NB4 (cell line): ENCODE measurements at regions not wholly inside any gene's neighbourhood (a gene's known extent, or its start where the extent isn't known, plus 50 kb on each side); places are given as distances from the start of the nearest gene placed in this dataset.
A peak's percentile ranks its signal among the peaks of the same experiment; 100 is the strongest.

Experiments used
- DNase-seq: peaks from one replicate; pipeline ENCODE4 v3.0.0; 2010; ENCODE audit warnings: low read depth
- H3K4me3 ChIP-seq: one replicate; pipeline ENCODE4 v1.5.1; 2011; ENCODE audit warnings: mild to moderate bottlenecking, low read depth, low read length, moderate library complexity
- MAX ChIP-seq: IDR thresholded peaks from 2 replicates; pipeline ENCODE4 v1.6.1; 2011; ENCODE audit warnings: low read depth, low read length
- MYC ChIP-seq: IDR thresholded peaks from 2 replicates; pipeline ENCODE4 v1.6.1; 2011; ENCODE audit warnings: low read depth, low read length
- POLR2A ChIP-seq: IDR thresholded peaks from 2 replicates; pipeline ENCODE4 v1.6.1; 2011; ENCODE audit warnings: mild to moderate bottlenecking; ENCODE audit not compliant: insufficient read length; ENCODE audit errors: extremely low read depth
- TF ChIP-seq, protein P1 (sequence below): IDR thresholded peaks from one replicate; pipeline ENCODE4 v1.5.1; 2012; ENCODE audit warnings: low read depth, low read length

GRCh38 chr3:190220362-190220761 is 99.7 kb upstream of the P3H2 start:
- no peak for DNase-seq
- TF ChIP-seq POLR2A: no peak
- no peak for TF ChIP-seq MYC
- TF ChIP-seq MAX: no peak
- TF ChIP-seq, protein P1, sequence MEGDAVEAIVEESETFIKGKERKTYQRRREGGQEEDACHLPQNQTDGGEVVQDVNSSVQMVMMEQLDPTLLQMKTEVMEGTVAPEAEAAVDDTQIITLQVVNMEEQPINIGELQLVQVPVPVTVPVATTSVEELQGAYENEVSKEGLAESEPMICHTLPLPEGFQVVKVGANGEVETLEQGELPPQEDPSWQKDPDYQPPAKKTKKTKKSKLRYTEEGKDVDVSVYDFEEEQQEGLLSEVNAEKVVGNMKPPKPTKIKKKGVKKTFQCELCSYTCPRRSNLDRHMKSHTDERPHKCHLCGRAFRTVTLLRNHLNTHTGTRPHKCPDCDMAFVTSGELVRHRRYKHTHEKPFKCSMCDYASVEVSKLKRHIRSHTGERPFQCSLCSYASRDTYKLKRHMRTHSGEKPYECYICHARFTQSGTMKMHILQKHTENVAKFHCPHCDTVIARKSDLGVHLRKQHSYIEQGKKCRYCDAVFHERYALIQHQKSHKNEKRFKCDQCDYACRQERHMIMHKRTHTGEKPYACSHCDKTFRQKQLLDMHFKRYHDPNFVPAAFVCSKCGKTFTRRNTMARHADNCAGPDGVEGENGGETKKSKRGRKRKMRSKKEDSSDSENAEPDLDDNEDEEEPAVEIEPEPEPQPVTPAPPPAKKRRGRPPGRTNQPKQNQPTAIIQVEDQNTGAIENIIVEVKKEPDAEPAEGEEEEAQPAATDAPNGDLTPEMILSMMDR: no peak
- no peak overlapping the region for H3K4me3 ChIP-seq

DNA sequence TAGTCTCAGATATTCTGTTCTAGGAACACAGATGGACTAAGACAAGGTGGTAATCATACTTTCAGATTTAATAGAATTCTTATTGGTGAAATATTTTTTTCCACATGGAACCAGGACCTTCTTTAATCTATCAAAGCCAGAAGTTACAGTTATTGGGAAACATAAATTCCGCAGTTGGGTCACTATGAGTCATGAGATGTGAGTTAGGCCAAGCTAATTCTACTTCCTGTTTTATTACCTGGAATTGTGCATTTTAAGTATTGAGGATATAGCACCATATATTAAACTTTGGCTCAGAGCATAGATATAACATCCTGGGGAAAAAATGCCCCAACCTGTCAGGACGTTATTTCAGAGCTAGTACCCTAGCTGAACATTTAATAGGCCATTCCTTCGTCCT is 96.4 kb upstream of the P3H2 start:
- TF ChIP-seq MAX (no peak), MYC (no peak), POLR2A (no peak)
- TF ChIP-seq, protein P1: no peak
- no peak overlapping the region for H3K4me3 ChIP-seq
- DNase-seq: peak; percentile 47

- no peak for DNase-seq
- no peak overlapping the region for H3K4me3 ChIP-seq
- no peak for TF ChIP-seq MYC
- no peak for TF ChIP-seq MAX
- no peak for TF ChIP-seq POLR2A
- TF ChIP-seq, protein P1: no peak
Observed at GRCh38 chr3:190213727-190214126, 93.0 kb upstream of the P3H2 start.

GRCh38 chr3:190210608-190211007 is 89.9 kb upstream of the P3H2 start:
- TF ChIP-seq POLR2A: no peak
- TF ChIP-seq MYC: no peak
- TF ChIP-seq, protein P1: no peak
- TF ChIP-seq MAX: no peak
- H3K4me3 ChIP-seq: no peak overlapping the region
- no peak for DNase-seq

DNA sequence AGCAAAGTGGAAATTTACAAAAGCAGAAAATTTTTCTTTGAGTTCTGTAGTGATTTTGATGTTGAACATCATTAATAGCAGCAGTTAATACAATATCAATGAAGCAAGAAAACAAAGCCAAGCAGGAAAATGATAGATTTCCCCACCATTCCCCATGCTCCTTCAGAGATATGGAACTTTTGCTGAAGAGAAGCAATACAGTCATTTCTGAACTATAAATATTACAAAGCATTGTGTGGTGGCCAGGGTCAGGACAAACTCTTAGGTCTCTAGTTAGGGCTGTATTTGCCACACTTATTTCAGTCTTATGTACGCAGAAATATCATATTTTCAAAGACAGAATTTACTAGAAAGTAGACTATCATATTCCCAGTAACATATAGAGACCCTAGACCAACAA is 88.8 kb upstream of the P3H2 start:
- no peak for DNase-seq
- TF ChIP-seq POLR2A (no peak), MYC (no peak), MAX (no peak)
- TF ChIP-seq, protein P1: no peak
- no peak overlapping the region for H3K4me3 ChIP-seq

DNA sequence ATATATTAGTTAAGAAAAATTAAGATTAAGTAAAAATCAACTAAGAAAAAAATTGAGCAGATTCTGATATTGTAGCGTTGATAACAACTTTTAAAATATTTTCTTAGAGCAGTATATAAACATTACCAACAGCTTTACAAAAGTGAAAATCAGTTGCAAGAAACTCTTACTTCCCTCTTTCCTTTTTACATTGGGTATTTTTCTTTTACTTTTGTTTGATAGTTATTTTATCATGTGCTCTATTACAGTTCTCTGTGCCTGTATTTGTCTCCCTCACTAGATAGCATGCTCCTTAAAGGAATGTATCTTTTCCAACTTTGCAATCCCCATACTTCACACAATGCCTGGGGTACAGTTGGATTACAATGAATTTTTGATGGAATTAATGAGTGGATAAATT is 87.5 kb upstream of the P3H2 start:
- TF ChIP-seq, protein P1: no peak
- no peak for TF ChIP-seq POLR2A
- no peak for TF ChIP-seq MYC
- no peak for TF ChIP-seq MAX
- DNase-seq: no peak

More for the DNA sequence above, 87.5 kb upstream of the P3H2 start:
- H3K4me3 ChIP-seq: no peak overlapping the region
